T1000 (cell line): ENCODE measurements at regions not wholly inside any gene's neighbourhood (a gene's known extent, or its start where the extent isn't known, plus 50 kb on each side); places are given as distances from the start of the nearest gene placed in this dataset.
A peak's percentile ranks its signal among the peaks of the same experiment; 100 is the strongest.

Experiments
- DNase-seq: peaks from one replicate; lab custom pipeline; 2025; ENCODE audit warnings: mixed read lengths; lab: John Stamatoyannopoulos, UW

- DNase-seq = peak; percentile 49
Measured at GRCh38 chr14:49999146-49999761, 106.4 kb downstream of the ARF6 start.

GRCh38 chr14:49999826-50000379 lies 107.0 kb downstream of the ARF6 start:
- DNase-seq = no peak

- DNase-seq = peak; percentile 69
Measured at GRCh38 chr14:50000380-50001150, 107.7 kb downstream of the ARF6 start.

- no peak for DNase-seq
Measured at GRCh38 chr14:50001151-50001998, 108.5 kb downstream of the ARF6 start.

- no peak for DNase-seq
Measured at GRCh38 chr14:50001999-50002925, 109.4 kb downstream of the ARF6 start.

- DNase-seq = no peak
Measured at GRCh38 chr14:50002926-50003212, 110.0 kb downstream of the ARF6 start.

GRCh38 chr14:50003213-50004021 lies 110.5 kb downstream of the ARF6 start:
- peak; percentile 42 for DNase-seq

- no peak for DNase-seq
Measured at GRCh38 chr14:50006141-50006540, 110.2 kb downstream of the VCPKMT start.

- DNase-seq = no peak
Measured at GRCh38 chr14:50007123-50007903, 109.1 kb downstream of the VCPKMT start.

GRCh38 chr14:50008562-50008961 lies 107.8 kb downstream of the VCPKMT start:
- no peak for DNase-seq

GRCh38 chr14:50008974-50009373 lies 107.4 kb downstream of the VCPKMT start:
- DNase-seq = no peak

GRCh38 chr14:50010752-50011151 lies 105.6 kb downstream of the VCPKMT start:
- DNase-seq = no peak

- no peak for DNase-seq
Measured at GRCh38 chr14:50011242-50011641, 105.1 kb downstream of the VCPKMT start.

- no peak for DNase-seq
Measured at GRCh38 chr14:50012644-50013043, 103.7 kb downstream of the VCPKMT start.

GRCh38 chr14:50013198-50013918 lies 103.0 kb downstream of the VCPKMT start:
- no peak for DNase-seq

GRCh38 chr14:50013934-50014333 lies 102.4 kb downstream of the VCPKMT start:
- no peak for DNase-seq

- no peak for DNase-seq
Measured at GRCh38 chr14:50014809-50015430, 101.5 kb downstream of the VCPKMT start.

- DNase-seq = no peak
Measured at GRCh38 chr14:50015716-50016115, 100.7 kb downstream of the VCPKMT start.
